Spleen (tissue), 7 donors: ENCODE measurements at regions not wholly inside any gene's neighbourhood (a gene's known extent, or its start where the extent isn't known, plus 50 kb on each side); places are given as distances from the start of the nearest gene placed in this dataset.

Experiments
- CTCF ChIP-seq, 11 experiments: fragments of 200-600 bp in 7 of 11; fragments of 450-650 bp in 4 of 11; sonication (generic) in 4 of 11; IDR thresholded peaks in 8 of 11; conservative IDR thresholded peaks in 3 of 11; 1 replicate in 7 of 11; 2 replicates in 4 of 11; pipeline versions ENCODE4 v1.4.0 to v1.8.0; 2016 to 2021; ENCODE audit warnings: antibody characterized with exemption in 11 of 11, inconsistent platforms in 4 of 11, mild to moderate bottlenecking in 1 of 11
- POLR2A ChIP-seq, 3 donors: fragments of 450-650 bp; IDR thresholded peaks; one replicate each; pipeline ENCODE4 v1.5.1; 2017; ENCODE audit warnings: antibody characterized with exemption in 3 of 3, mild to moderate bottlenecking in 1 of 3
- POLR2AphosphoS5 ChIP-seq, 3 donors: sonication (generic); formaldehyde crosslinking; IDR thresholded peaks; one replicate each; pipeline ENCODE4 v1.5.1; 2017; ENCODE audit warnings: antibody characterized with exemption in 3 of 3
- donor health status: DM: no; HTN: no; CAD: no; lungs with moderate emphysema.
- donor health status: DM: no; HTN: no; CAD: no.
- donor health status: DM: no; HTN: no; CAD: no.

DNA sequence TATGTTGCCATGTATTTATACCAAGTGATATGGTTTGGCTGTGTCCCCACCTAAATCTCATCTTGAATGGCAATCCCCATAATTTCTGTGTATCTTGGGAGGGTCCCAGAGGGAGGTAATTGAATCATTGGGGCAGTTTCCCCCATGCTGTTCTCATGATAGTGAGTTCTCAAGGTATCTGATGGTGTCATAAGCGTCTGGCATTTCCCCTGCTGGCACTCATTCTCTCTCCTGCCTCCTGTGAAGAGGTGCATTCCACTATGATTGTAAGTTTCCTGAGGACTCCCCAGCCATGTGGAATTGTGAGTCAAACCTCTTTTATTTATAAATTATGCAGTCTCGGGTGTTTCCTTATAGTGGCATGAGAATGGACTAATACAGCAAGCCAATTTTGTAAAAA, 140.8 kb upstream of the ADAMTSL1 start:
- TF ChIP-seq CTCF (IDR thresholded peaks at IDR 0.05 in 8 of 11, conservative IDR thresholded peaks at IDR 0.05 in 3 of 11) = no peak
- no peak for TF ChIP-seq POLR2A (IDR thresholded peaks at IDR 0.05)
- no peak for TF ChIP-seq POLR2AphosphoS5 (IDR thresholded peaks at IDR 0.05)
